ENCODE measurements at regions not wholly inside any gene's neighbourhood (a gene's known extent, or its start where the extent isn't known, plus 50 kb on each side); places are given as distances from the start of the nearest gene placed in this dataset.

GRCh38 chr20:39738651-39739050 lies 776.5 kb downstream of the DHX35 start:
- TF ChIP-seq ZNF114 (CRISPR knock-in tag; IDR thresholded peaks at IDR 0.05): no peak
- no peak for TF ChIP-seq JUNB (IDR thresholded peaks at IDR 0.05; ENCODE audit: unreplicated experiment)
- no peak for TF ChIP-seq CTCF (conservative IDR thresholded peaks at IDR 0.05; ENCODE audit: low read depth in 2 of 2)
- no peak for TF ChIP-seq ZNF462 (CRISPR knock-in tag; IDR thresholded peaks at IDR 0.05)
- no peak for TF ChIP-seq REST (IDR thresholded peaks at IDR 0.05; ENCODE audit: unreplicated experiment)
- TF ChIP-seq EZH2phosphoT487 (IDR thresholded peaks at IDR 0.05; ENCODE audit: unreplicated experiment): no peak
- no peak for TF ChIP-seq ETS1 (IDR thresholded peaks at IDR 0.05)
- TF ChIP-seq EZH2 (IDR thresholded peaks at IDR 0.05; ENCODE audit: low read depth, unreplicated experiment): no peak
- TF ChIP-seq STAT1 (IDR thresholded peaks at IDR 0.05; ENCODE audit: unreplicated experiment): no peak
- no peak for TF ChIP-seq ZNF331 (CRISPR knock-in tag; IDR thresholded peaks at IDR 0.05; ENCODE audit: low read depth)
- no peak for TF ChIP-seq CREB1 (CRISPR knock-in tag; IDR thresholded peaks at IDR 0.05; ENCODE audit: low read depth)
- no peak for TF ChIP-seq NANOG (IDR thresholded peaks at IDR 0.05; ENCODE audit: borderline replicate concordance)
- TF ChIP-seq POLR2AphosphoS5 (IDR thresholded peaks at IDR 0.05; ENCODE audit: low read depth): no peak
- H3K4me1 ChIP-seq (ENCODE audit: insufficient read depth): no peaks in the 10 kb centered on the region
- no peaks in the 10 kb centered on the region for H4K20me1 ChIP-seq (replicated peaks; ENCODE audit: insufficient read depth)
- H3K4me2 ChIP-seq: no peak overlapping the region
- Mint-ChIP-seq H3K4me3 (no peak overlapping the region), H3K36me3 (ENCODE audit: low read depth) (no peaks in the 10 kb centered on the region; the same call in 2 of the 3 replicates), H3K27me3 (ENCODE audit: insufficient read depth, low read depth, poor library complexity) (no peaks in the 10 kb centered on the region), H3K4me1 (peaks cover 7% of the 10 kb centered on the region), H3K9me3 (peaks cover 3% of the 10 kb centered on the region; the same call in 2 of the 3 replicates), H3K27ac (no peak overlapping the region)
- no peaks in the 10 kb centered on the region for H3F3A ChIP-seq (replicated peaks; ENCODE audit: low read depth)
- DNase-seq (ENCODE audit: low spot score): no peak
- no peaks in the 10 kb centered on the region for H3K36me3 ChIP-seq (ENCODE audit: insufficient read depth)
- H3K27me3 ChIP-seq (ENCODE audit: insufficient read depth): no peaks in the 10 kb centered on the region
- H2AFZ ChIP-seq: no peak overlapping the region
- no peak overlapping the region for H3K27ac ChIP-seq (ENCODE audit: low read depth)
- no peaks in the 10 kb centered on the region for H3K79me2 ChIP-seq (replicated peaks; ENCODE audit: insufficient read depth)
- H3K4me3 ChIP-seq: no peak overlapping the region
- no peaks in the 10 kb centered on the region; the same call in 1 of the 2 replicates for H3K9me2 ChIP-seq (ENCODE audit: insufficient read depth)
- ATAC-seq: no peak
